HepG2 (cell line): ENCODE measurements at regions not wholly inside any gene's neighbourhood (a gene's known extent, or its start where the extent isn't known, plus 50 kb on each side); places are given as distances from the start of the nearest gene placed in this dataset.

ENCODE experiments used
- ARNT2 ChIP-seq: sonication (generic); formaldehyde crosslinking; IDR thresholded peaks from 2 replicates; pipeline ENCODE4 v1.8.0; 2022; ENCODE audit warnings: mild to moderate bottlenecking, low read depth, missing genetic modification reagents, moderate library complexity
- ARNTL ChIP-seq: sonication (generic); formaldehyde crosslinking; IDR thresholded peaks from 2 replicates; pipeline ENCODE4 v1.4.0; 2020; ENCODE audit warnings: mild to moderate bottlenecking, missing genetic modification reagents
- GZF1 ChIP-seq: sonication (generic); formaldehyde crosslinking; IDR thresholded peaks from 2 replicates; pipeline ENCODE4 v1.5.1; 2020; ENCODE audit warnings: mild to moderate bottlenecking, missing genetic modification reagents
- HIVEP1 ChIP-seq: sonication (generic); formaldehyde crosslinking; IDR thresholded peaks from 2 replicates; pipeline ENCODE4 v1.4.0; 2020; ENCODE audit warnings: mild to moderate bottlenecking, missing genetic modification reagents
- HNF1A ChIP-seq, 2 experiments: sonication (generic) in 1 of 2; formaldehyde crosslinking in 1 of 2; IDR thresholded peaks; 2 replicates each; pipeline versions ENCODE4 v1.4.0 to v1.6.1; 2016 to 2020; ENCODE audit warnings: borderline replicate concordance in 1 of 2, low read depth in 1 of 2, mild to moderate bottlenecking in 1 of 2, missing genetic modification reagents in 1 of 2
- IRX3 ChIP-seq: sonication (generic); formaldehyde crosslinking; IDR thresholded peaks from 2 replicates; pipeline ENCODE4 v1.8.1; 2023; ENCODE audit warnings: mild to moderate bottlenecking, low read depth, missing genetic modification reagents, borderline replicate concordance
- KMT2A ChIP-seq: sonication (generic); formaldehyde crosslinking; IDR thresholded peaks from 2 replicates; pipeline ENCODE4 v1.4.0; 2020; ENCODE audit warnings: missing genetic modification reagents
- MED8 ChIP-seq: sonication (generic); formaldehyde crosslinking; IDR thresholded peaks from 2 replicates; pipeline ENCODE4 v1.8.1; 2023; ENCODE audit warnings: mild to moderate bottlenecking, missing genetic modification reagents; ENCODE audit not compliant: insufficient replicate concordance
- MEF2D ChIP-seq: sonication (generic); formaldehyde crosslinking; IDR thresholded peaks from 2 replicates; pipeline ENCODE4 v1.5.1; 2020; ENCODE audit warnings: mild to moderate bottlenecking, missing genetic modification reagents
- NFKB2 ChIP-seq: sonication (generic); formaldehyde crosslinking; IDR thresholded peaks from 2 replicates; pipeline ENCODE4 v1.4.0; 2020; ENCODE audit warnings: missing genetic modification reagents, borderline replicate concordance
- NR2F2 ChIP-seq: IDR thresholded peaks from 2 replicates; pipeline ENCODE4 v1.6.1; 2012; ENCODE audit warnings: low read depth, inconsistent platforms, borderline replicate concordance
- SATB2 ChIP-seq: sonication (generic); formaldehyde crosslinking; IDR thresholded peaks from 2 replicates; pipeline ENCODE4 v1.5.0; 2020; ENCODE audit warnings: missing genetic modification reagents
- SIX4 ChIP-seq: sonication (generic); formaldehyde crosslinking; IDR thresholded peaks from 2 replicates; pipeline ENCODE4 v1.4.0; 2020; ENCODE audit warnings: missing genetic modification reagents
- SNAI1 ChIP-seq: sonication (generic); formaldehyde crosslinking; IDR thresholded peaks from 2 replicates; pipeline ENCODE4 v1.5.0; 2020; ENCODE audit warnings: mild to moderate bottlenecking, missing genetic modification reagents, borderline replicate concordance
- SSRP1 ChIP-seq: IDR thresholded peaks from 2 replicates; pipeline ENCODE4 v1.6.1; 2016; ENCODE audit warnings: control low read depth
- STAT6 ChIP-seq: sonication (generic); formaldehyde crosslinking; IDR thresholded peaks from 2 replicates; pipeline ENCODE4 v1.4.0; 2020; ENCODE audit warnings: missing genetic modification reagents, mild to moderate bottlenecking, borderline replicate concordance
- ZNF121 ChIP-seq: sonication (generic); formaldehyde crosslinking; IDR thresholded peaks from 2 replicates; pipeline ENCODE4 v1.5.0; 2020; ENCODE audit warnings: mild to moderate bottlenecking, missing genetic modification reagents
- ZNF225 ChIP-seq: sonication (generic); formaldehyde crosslinking; IDR thresholded peaks from 2 replicates; pipeline ENCODE4 v1.4.0; 2020; ENCODE audit warnings: mild to moderate bottlenecking, missing genetic modification reagents
- ZNF280B ChIP-seq: sonication (generic); formaldehyde crosslinking; IDR thresholded peaks from 2 replicates; pipeline ENCODE4 v1.5.0; 2020; ENCODE audit warnings: missing genetic modification reagents, mild to moderate bottlenecking, borderline replicate concordance
- ZNF614 ChIP-seq: IDR thresholded peaks from 2 replicates; pipeline ENCODE4 v1.6.1; 2018; ENCODE audit warnings: missing biosample characterization, missing genetic modification reagents, inconsistent platforms, borderline replicate concordance

- TF ChIP-seq ZNF614 (CRISPR knock-in tag): peak; percentile 82; the same call in 1 of the 2 replicates
- peak; percentile 98 for TF ChIP-seq MEF2D (CRISPR knock-in tag)
- peak; percentile 64 for TF ChIP-seq NFKB2 (CRISPR knock-in tag)
- TF ChIP-seq SNAI1 (CRISPR knock-in tag): no peak
- TF ChIP-seq SIX4: peak; percentile 95
- TF ChIP-seq ZNF121 (CRISPR knock-in tag): peak; percentile 36; the same call in 1 of the 2 replicates
- 0 out of 2 replicates have a peak, but pooled peaks have one; percentile 61 for TF ChIP-seq HIVEP1 (CRISPR knock-in tag)
- peak; percentile 73; the same call in 1 of the 2 replicates for TF ChIP-seq NR2F2
- TF ChIP-seq KMT2A: no peak
- TF ChIP-seq STAT6 (CRISPR knock-in tag): no peak
- TF ChIP-seq ARNT2 (CRISPR knock-in tag): peak; percentile 56
- peak; percentile 81 for TF ChIP-seq HNF1A (IDR thresholded peaks at IDR 0.05; ENCODE audit: low read depth)
- TF ChIP-seq HNF1A (CRISPR knock-in tag; IDR thresholded peaks at IDR 0.05; ENCODE audit: borderline replicate concordance): peak; percentile 88
- no peak for TF ChIP-seq MED8 (CRISPR knock-in tag)
- TF ChIP-seq IRX3: peak; percentile 84
- peak; percentile 96 for TF ChIP-seq ARNTL (CRISPR knock-in tag)
- 0 out of 2 replicates have a peak, but pooled peaks have one; percentile 25 for TF ChIP-seq SSRP1 (CRISPR knock-in tag)
- TF ChIP-seq ZNF225 (CRISPR knock-in tag): no peak
- TF ChIP-seq GZF1 (CRISPR knock-in tag): no peak
- TF ChIP-seq ZNF280B (CRISPR knock-in tag): peak; percentile 66; the same call in 1 of the 2 replicates
- TF ChIP-seq SATB2 (CRISPR knock-in tag): no peak
Measured at GRCh38 chr6:7042654-7043545, 64.9 kb upstream of the RREB1 start (continued).
